ENCODE measurements at regions not wholly inside any gene's neighbourhood (a gene's known extent, or its start where the extent isn't known, plus 50 kb on each side); places are given as distances from the start of the nearest gene placed in this dataset.
"Not testable (repeated sequence)": the region's sequence is repeated elsewhere in the genome, so short reads cannot be mapped to it uniquely, and the experiment has no call there.

DNA sequence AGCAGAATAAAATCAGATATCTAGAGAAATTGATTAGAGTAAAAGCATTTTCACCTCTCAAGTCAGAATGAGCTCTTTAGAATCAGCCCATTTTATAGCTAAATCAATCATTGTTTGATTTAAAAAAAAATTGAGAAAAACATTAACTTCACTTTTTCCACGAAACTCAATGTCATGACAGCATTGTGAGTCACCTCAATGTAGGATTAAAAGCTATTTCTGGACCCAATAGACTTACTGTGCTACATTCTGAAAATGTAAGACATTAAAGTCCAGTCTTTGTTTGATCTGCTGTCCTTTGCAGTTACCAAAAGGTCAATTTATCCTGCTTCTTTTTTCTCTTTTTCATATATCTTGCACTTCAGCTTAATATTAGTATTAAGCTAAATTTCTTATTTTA lies 519.4 kb upstream of the ZNF337 start:
- DNase-seq, result peak; percentile 55

DNA sequence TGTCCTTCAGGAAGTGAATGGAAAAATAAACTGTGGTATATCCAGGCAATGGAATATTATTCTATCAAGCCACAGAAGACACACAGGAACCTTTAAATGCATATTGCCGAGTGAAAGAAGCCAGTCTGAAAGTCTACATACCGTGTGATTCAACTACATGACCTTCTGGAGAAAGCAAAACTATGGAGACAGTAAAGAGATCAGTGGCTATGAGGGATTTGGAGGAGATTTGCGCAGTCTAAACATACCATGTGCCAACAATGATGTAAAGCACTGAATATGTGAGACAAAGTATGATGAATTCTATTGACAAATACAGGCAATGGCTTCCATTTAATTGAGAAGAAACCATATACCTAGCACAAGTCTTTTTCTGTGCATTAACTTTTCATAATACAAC lies 518.3 kb upstream of the ZNF337 start:
- peak; percentile 49 for DNase-seq

DNA sequence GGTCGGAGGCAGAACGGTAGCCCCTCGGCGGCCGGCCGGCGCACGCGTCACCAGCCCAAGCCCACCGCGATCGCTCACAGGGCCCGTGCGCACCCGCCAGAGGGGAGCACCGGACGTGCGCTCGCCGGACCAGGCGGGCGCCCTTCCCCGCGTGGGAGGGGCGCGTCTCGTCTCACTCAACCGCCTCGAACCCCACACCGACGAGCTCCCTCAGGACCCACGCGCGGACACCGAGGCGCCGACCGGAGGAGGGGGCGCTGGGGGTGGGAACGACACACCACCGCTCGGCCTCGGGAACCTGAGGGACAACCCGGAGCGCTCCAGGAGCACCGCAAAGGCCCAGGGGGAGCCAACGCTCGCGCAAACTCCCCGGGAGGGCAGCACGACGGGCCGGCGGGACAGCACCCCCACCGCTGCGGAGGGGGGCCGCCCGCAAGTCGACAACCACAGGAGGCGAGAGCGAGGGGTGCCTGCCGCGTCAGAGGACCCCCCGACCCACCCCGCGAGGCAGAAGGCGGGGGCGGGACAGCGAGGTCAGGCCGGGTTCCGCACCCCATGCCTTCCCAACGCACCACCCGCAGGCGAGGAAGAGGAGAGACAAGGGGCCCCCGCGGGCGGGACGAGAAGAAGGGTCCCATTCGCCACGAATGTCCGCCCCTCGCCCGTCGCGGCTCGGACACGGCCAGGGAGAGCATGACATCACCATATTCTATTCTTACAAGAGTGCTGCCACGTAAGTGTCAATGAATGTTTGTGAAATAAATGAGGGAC lies 512.7 kb upstream of the ZNF337 start:
- DNase-seq, result no peak

DNA sequence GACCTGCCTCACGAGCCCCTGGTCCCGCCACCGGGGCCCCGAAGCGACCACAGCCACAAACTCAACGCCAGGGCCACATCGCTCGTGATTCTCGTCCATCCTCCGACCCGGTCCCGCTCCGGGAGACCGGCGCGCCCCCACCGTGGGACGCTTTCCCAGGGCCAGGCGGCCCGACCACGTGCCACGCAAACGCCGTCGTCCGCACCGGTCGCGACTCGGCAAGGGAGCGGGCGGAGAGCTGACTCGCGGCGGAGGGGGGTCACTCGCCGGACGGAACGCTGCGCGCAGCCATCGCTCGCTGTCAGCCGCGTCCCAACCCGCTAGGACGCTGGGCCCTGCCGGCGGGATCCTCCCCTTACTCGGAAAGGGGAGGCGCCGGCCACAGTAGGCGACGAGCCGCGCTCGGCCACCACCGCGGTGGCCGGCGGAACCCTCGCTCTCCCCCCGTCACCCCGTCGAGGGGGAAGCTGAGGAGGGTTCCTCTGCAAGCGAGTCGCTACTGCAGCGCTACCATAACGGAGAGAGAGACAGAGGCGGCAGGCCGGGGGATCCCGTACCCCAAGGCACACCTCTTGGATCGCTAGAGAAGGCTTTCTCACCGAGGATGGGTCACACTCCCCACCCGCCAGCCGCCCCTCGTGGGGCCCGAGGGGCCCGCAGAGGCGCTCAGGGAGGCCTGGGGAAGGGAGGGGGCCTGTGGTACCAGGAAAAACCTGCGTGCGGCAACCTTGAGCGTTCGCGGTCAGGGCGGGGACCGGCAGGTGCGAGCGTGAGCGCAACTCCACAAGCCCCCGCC lies 511.8 kb upstream of the ZNF337 start:
- DNase-seq, result peak; percentile 29

DNA sequence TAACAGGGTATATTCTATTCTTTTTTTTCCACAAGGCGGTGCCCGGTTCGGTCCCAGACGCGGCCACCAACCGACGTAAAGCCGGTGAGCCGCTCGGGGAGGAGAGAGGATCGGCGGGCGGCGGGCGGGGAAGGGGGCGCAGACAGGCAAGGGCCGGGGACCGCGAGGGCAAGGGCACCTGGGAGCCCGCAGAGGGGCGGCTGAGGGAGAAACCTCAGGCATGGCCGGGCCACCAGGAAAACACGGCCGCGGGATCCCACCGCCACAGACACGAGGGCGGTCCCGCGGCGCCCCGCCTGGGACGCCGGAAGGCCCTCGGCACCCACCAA lies 511.3 kb upstream of the ZNF337 start:
- DNase-seq, result not testable (repeated sequence)

DNA sequence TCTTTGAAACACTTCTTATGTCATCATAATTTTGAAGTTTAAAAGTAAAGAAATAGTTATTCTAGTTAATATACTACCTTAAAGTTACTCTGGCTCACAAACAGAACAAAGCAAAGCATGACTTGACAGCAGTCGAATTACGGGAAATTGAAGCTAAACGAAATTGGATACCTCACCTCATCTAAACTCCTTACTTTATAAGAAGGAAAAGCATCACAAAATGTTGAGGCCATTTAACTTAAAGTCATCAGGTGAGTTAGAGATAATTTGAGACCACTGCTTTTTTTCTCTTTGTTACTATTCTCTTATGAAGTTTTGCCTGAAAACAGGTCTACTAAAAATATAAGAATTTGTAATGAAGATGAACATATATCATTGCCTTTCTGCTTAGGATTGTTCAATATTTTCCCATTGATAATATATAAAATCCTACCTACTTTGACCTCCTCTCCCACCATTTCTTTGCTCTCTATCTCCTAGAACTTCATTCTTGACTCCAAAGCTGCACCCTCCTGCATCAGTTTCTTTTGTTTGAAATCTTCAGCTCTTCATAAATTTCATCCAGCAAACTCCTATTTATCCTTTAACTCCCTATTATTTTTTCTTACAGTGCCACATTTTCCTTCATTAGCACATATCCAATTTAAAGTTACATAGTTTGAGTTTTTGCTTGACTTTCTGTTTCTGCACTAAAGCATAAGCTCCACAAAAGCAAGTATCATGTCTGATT lies 510.7 kb upstream of the ZNF337 start:
- DNase-seq, result no peak

DNA sequence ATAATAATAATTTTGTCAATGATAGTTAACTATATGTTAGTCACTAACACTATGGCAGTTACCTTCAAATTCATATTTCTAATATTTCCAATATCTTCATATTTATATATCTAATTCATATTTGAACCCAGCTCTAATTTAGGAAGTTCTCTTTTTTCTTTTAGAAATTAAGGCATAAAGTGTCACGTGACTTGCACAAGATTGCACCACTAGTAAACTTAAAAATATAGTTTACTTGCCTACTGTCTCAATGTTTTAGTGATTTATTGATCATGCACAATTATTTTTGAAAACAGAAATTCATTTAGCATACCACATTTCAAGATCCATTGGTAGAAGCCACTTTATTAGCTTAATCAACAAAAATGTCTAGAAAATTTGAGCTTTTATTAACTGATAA lies 508.7 kb upstream of the ZNF337 start:
- DNase-seq, result no peak

DNA sequence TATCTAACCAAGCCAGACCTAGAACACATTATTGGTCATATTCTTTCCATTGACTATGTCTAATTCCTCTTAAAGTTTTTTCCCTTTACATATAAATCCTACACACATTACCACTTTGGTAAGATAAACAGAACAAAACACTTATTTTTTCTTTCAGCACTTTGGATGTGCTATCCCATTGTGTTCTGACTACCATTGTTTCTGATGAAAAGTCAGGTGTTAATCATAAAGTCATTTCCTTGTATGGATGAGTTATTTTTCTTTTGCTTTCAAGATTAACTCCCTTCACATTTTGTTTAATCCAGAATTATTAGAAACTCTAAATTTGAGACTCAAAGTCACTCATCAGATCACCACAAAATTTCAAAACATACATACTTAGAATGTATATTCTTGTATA lies 504.4 kb upstream of the ZNF337 start:
- not testable (repeated sequence) for DNase-seq

DNA sequence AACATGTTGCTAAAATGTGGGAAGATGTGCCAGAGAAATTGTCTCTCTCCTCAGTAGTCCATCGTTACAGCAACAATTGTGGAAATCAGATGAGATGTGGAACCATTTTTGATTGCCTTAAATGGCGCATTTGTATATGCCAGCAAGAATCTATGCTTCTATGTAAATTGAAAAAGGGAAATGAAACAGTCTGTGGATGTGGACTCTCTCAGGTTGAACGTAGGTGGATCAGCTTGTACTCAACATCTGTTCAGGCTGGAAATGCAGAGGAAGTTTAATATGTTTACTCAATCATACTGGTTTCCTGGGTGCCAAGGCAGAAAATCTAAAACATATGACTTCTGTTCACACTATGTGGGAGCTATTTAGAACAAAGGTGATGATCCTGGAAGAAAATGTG lies 490.7 kb upstream of the ZNF337 start:
- DNase-seq, result not testable (repeated sequence)

DNA sequence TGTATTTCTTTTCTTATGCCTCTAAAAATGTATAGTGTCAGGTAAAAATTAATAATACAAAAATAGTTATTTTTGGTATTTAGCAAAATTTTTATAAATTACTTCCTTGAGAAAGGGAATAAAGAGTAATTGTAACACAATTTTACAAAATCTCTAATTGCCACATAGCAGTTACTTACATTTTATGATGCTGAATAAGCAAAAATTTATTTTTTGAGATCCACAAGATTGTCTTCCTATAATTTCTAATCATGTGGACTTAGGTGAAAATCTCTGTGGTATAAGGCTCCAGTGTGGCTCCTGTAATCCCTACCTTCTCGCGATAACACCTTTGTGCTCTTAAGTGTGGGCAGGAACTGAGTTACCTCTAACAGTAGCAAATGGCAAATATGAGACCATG lies 487.1 kb upstream of the ZNF337 start:
- DNase-seq, result not testable (repeated sequence)

DNA sequence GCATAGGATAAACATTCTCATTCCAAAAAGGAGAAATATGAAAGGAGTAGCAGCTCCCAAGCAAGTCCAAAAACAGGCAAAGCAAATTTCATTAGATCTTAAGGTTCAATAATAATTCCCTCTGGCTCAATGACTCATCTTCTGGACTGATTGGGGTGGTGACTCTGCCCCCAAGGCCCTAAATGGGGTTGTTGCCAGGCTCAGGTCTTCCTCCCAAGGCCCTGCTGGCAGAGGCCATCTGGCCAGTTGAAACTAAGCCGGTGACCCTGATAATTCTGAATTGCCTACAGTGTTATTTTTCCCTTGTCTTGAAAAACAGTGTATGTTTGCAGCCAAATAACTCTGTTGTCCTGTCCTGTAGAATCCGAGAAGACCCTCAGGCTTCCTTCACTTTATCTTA lies 484.7 kb upstream of the ZNF337 start:
- DNase-seq, result not testable (repeated sequence)

DNA sequence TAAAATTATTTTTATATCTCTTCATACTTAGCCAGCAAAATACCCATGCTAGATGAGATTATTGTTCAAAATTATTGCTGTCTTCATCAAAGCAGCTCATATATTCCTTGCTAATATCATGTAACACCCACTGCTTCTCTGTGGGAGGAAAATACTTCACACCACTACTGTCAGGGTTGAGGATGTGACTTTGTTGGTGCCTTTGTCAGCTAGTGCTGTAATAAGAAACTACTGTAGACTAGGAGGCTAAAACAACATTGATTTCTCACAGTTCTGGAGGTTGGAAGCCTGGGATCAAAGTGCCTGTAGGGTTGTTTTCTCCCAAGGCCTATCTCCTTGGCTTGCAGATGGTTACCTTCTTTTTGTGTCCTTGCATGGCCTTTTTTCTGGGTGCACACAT lies 475.2 kb upstream of the ZNF337 start:
- not testable (repeated sequence) for DNase-seq

DNA sequence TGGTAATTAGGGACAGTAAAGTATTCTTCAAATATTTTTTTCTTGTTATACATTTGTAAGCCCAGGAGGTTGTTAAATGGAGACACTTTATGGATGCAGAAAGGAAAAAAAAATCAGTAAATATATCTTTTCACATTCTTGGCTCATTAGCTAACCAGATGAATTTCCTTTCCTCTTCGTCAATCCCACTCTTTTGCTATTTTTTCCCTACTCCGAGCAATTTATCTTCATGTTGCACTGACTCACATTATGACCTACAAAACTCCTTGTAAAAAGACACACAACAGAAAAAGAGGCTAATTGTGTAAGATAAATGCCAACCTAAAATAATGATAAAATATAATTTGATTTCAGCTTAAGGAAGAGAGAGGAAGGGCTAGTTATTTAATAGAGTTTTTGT lies 472.9 kb upstream of the ZNF337 start:
- peak; percentile 70 for DNase-seq

DNA sequence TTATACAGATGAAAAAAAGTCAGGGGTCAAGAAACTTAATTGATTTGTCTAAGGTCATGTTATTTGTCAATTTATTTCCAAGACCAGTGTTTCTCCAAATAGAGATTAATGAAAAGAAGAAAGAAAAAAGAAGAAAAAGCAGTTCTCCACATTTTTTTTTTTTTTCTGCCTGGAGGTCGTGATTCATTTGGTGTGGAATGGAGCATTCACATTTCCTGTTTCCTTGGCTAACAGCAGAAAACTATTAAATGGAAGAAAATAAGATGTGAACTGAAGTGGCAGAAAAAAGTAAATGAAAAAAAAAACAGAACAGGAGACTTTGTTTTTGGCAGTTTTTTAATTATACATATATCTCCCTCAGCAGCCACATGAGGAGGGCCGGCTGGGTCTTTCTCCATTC lies 470.8 kb upstream of the ZNF337 start:
- DNase-seq, result peak; percentile 68

DNA sequence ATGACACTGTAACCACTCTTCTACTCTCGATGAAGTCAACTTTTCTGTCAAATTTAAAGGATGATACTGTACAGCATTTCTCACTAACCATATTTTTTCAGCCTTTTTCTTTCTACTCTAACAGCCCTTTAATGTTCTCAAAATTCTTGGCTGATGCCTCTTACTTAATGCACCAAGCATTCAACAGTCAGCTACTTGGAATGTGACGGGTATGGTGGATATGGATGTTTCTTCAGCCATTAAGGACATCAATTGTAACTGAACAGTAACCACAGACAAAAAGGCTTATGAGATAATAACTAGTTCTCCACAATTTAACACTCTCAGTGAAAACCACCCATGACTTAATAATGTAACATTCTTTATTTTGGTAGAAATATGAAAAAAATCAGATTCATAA lies 467.2 kb upstream of the ZNF337 start:
- peak; percentile 97 for DNase-seq

DNA sequence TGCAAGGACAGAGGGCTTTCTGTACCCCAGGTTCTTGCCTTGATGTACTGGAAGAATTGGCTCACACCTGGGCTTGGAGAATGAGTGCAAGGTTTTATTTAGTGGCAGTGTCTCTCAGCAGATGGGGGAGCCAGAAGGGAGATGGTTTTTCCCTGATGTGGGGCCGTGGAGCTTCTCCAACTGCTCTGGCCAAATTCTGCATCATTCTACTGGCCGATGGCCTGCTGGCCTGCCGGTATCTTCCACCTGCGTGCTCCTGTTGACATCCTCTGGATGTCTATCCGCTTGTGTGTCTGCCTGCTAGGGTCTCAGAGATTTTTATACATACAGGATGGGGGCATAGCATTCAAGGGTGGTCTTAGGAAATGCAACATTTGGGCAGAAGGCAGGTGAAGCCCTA lies 466.5 kb upstream of the ZNF337 start:
- DNase-seq, result not testable (repeated sequence)

DNA sequence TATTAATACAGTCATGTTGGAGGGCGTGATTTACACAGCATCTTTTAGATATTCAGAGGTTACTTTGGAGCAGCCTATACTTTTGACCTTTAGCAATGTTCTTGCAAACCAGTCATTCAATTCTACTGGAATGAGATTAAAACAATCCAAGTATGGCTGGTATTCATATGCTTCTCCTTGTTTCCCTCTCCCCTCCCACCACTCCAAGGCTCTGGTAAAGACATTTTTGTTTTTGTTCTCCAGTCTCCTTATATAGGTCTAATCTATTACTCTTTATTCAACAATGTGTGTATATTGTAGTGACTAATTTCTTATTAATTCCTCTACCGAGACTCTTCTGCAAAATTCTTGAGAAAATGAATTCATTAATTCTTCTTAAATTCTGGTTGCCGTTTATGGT lies 465.1 kb upstream of the ZNF337 start:
- peak; percentile 61 for DNase-seq

DNA sequence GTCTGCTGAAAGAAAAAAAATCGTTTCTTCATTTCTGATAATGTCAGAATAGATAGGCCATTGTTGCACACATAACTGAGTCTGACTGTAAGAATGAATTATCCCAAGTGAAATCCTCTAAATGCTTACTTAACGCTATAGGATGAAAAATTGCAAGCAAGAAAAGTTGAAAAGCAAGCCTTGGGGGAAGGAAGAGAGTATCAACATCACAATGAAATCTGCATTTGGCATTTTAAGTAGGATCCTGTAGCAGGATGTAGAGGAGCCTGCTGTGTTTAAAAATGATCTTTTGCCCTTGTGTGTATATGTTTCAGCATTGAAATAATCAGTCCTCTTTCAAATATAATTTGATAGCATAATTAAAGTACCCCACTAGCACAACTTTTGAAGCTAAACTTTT lies 464.3 kb upstream of the ZNF337 start:
- DNase-seq, result not testable (repeated sequence)

DNA sequence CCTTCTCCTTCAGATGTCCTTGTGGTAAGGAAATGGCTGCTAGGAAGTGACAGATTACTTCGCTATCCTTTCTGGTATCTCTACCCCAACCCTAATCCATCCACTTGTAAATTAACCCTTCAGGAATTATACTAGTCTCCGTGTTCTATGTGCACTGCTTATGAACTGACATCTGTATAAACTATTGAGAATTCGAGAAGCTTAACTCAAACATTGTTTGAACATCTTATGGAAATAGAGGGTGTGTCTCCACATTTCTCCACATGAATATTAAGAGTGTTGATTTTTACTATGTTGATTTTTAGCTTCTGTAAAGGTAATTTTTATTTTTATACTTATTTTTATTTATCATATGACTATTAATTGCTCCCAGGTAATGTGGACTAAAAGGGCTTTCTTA lies 457.6 kb upstream of the ZNF337 start:
- DNase-seq, result no peak

DNA sequence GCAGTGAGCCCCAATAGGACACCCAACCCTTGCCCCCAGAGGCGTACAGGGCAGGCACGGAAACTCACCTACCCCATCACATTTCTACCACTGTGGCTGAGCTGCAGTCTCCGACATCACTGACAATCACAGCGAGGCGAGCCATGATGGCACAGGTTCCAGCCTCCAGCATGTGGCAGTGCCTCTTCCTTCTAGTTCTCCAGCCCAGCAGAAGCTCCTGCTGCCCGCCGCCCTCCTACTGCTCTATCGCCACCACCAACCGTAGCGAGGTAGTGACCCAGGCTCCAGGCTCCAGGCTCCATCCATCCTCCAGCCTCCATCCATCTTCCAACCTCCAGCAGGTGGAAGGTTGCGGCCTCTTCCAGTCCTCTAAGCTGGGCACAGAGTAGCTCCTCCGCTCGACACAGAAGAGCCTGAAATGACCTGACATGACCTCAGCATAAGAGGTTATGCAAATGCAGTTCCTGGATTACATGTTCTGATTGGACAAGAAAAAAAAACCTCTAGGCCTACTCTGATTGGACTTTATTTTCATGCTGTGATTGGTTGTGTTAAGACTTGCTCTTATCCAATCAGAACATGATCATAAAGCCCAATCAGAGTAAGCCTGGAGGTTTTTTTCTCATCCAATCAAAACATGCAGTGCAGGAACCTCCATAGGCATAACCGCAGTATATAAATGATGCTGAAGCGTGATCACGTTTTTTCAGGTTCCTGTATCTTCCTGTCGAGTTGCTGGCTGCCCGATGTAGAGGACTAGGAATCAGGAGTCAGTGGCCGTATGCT lies 438.9 kb upstream of the ZNF337 start:
- no peak for DNase-seq

DNA sequence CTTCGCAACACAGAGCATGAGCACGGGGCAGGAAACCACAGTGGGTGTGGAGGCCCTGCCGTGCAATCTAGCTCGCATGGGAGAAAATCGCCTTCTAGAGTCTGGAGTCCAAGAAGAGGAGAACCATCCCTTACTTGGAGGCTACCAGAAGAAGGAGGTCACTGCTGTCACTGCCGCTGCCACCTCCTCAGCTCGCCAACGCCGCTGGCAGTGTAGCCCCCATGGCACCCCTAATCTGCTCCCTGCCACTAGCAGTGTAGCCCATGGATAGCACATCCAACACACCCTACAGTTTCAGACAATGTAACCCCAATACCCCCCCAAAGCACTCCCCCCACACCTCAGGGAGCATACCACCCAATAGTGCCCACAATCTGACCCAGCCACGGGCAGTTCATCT lies 438.0 kb upstream of the ZNF337 start:
- no peak for DNase-seq

DNA sequence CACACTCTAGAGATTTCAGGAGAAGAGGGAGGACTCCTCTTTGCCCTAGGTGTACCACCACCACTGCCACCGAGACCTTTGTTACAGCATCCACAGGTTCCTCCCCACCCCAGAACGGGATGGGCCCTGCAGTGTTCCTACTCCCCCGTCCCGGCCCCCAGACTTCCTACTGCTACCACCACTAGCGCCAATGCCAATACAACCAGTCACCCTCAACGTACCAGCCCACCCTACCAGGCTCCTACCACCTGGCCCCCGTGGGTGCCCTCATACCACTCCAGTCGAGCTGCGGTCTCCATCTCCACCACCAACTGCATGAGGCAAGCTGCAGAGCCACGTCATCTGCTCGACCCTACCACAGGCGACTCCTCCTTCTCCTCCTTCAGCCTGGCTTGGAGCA lies 437.1 kb upstream of the ZNF337 start:
- DNase-seq, result not testable (repeated sequence)

DNA sequence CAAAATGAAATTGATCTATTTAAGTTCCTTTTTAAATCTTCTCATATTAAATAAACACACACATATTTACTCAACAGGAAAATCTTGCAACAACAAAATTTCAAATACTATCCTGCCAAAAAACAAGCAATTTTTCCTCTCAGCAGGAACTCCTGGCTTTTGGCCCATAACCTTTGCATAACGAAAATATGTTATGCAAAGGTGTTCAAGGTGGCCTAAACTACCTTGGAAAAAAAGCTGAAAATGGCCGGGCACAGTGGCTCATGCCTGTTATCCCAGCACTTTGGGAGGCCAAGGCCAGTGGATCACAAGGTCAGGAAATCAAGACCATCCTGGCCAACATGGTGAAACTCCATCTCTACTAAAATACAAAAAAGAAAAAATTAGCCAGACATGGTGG lies 424.3 kb upstream of the ZNF337 start:
- DNase-seq, result not testable (repeated sequence)
